ENCODE measurements at regions not wholly inside any gene's neighbourhood (a gene's known extent, or its start where the extent isn't known, plus 50 kb on each side); places are given as distances from the start of the nearest gene placed in this dataset.

- TF ChIP-seq CTCF (IDR thresholded peaks at IDR 0.05) = no peak
- no peak for TF ChIP-seq POLR2A (IDR thresholded peaks at IDR 0.05)
Measured at GRCh38 chr9:99336005-99336404, 113.9 kb downstream of the SEC61B start.

Data from uterus (tissue), 2 donors.